Smooth muscle cell (in vitro differentiated cells): ENCODE measurements at regions not wholly inside any gene's neighbourhood (a gene's known extent, or its start where the extent isn't known, plus 50 kb on each side); places are given as distances from the start of the nearest gene placed in this dataset.

Experiments used
- DNase-seq: peaks from one replicate; lab custom pipeline; 2025; ENCODE audit not compliant: unreplicated experiment; lab: John Stamatoyannopoulos, UW
- H2AFZ ChIP-seq: fragments of 200-600 bp; sonication (generic); 2 replicates; pipeline ENCODE4 v1.6.0; 2016; ENCODE audit warnings: antibody characterized with exemption, low read depth, mild to moderate bottlenecking
- H3F3A ChIP-seq: fragments of 200-600 bp; sonication (generic); 2 replicates; pipeline ENCODE4 v1.6.0; 2017; ENCODE audit warnings: antibody characterized with exemption, low read depth
- H3K27ac ChIP-seq: fragments of 200-600 bp; sonication (generic); 2 replicates; pipeline ENCODE4 v1.5.1; 2016; ENCODE audit warnings: low read depth, mild to moderate bottlenecking
- H3K27me3 ChIP-seq: fragments of 200-600 bp; sonication (generic); 2 replicates; pipeline ENCODE4 v1.6.1; 2016; ENCODE audit warnings: low read depth, mild to moderate bottlenecking
- H3K36me3 ChIP-seq: fragments of 200-600 bp; sonication (generic); 2 replicates; pipeline ENCODE4 v1.5.1; 2016; ENCODE audit warnings: low read depth
- H3K4me1 ChIP-seq: fragments of 200-600 bp; sonication (generic); 2 replicates; pipeline ENCODE4 v1.5.1; 2016; ENCODE audit warnings: low read depth
- H3K4me2 ChIP-seq: fragments of 200-600 bp; sonication (generic); 2 replicates; pipeline ENCODE4 v1.6.0; 2016; ENCODE audit warnings: mild to moderate bottlenecking
- H3K4me3 ChIP-seq: fragments of 200-600 bp; sonication (generic); 2 replicates; pipeline ENCODE4 v1.5.1; 2016; ENCODE audit warnings: mild to moderate bottlenecking
- H3K79me2 ChIP-seq: fragments of 200-600 bp; sonication (generic); 2 replicates; pipeline ENCODE4 v1.6.0; 2016; ENCODE audit warnings: low read depth, mild to moderate bottlenecking
- H3K9ac ChIP-seq: fragments of 200-600 bp; sonication (generic); 2 replicates; pipeline ENCODE4 v1.6.0; 2016; ENCODE audit warnings: low read depth
- H3K9me3 ChIP-seq: fragments of 200-600 bp; sonication (generic); replicated peaks from 2 replicates; pipeline ENCODE4 v1.5.1; 2016; ENCODE audit warnings: low read depth
- H4K20me1 ChIP-seq: fragments of 200-600 bp; sonication (generic); 2 replicates; pipeline ENCODE4 v1.6.0; 2016; ENCODE audit warnings: low read depth
- CTCF ChIP-seq: fragments of 200-600 bp; sonication (generic); IDR thresholded peaks from 2 replicates; pipeline ENCODE4 v1.5.1; 2017; ENCODE audit warnings: borderline replicate concordance, mild to moderate bottlenecking, antibody characterized with exemption; ENCODE audit not compliant: insufficient read depth, poor library complexity, severe bottlenecking
- WGBS: methylation state at CpG from one replicate; pipeline ENCODE4 v1.1.7; 2016; ENCODE audit warnings: low lambda C conversion rate; 5-methylcytosine and 5-hydroxymethylcytosine counted together

GRCh38 chr20:40335901-40336351 lies 353.1 kb downstream of the MAFB start:
- H3K4me3 ChIP-seq, result no peak overlapping the region
- H4K20me1 ChIP-seq, result no peaks in the 10 kb centered on the region
- WGBS, result 56% methylated on average over 3 of the region's 3 CpGs
- no peak for DNase-seq
- H3K9ac ChIP-seq, result no peak overlapping the region
- H3K27ac ChIP-seq, result no peak overlapping the region
- no peak overlapping the region for H2AFZ ChIP-seq
- H3F3A ChIP-seq, result no peaks in the 10 kb centered on the region
- H3K9me3 ChIP-seq, result no peaks in the 10 kb centered on the region
- no peaks in the 10 kb centered on the region for H3K4me1 ChIP-seq
- TF ChIP-seq CTCF, result no peak
- H3K27me3 ChIP-seq, result no peaks in the 10 kb centered on the region
- H3K4me2 ChIP-seq, result no peak overlapping the region
- H3K36me3 ChIP-seq, result no peaks in the 10 kb centered on the region
- H3K79me2 ChIP-seq, result no peaks in the 10 kb centered on the region

GRCh38 chr20:40335437-40335836 lies 353.6 kb downstream of the MAFB start:
- H3K9ac ChIP-seq, result no peak overlapping the region
- TF ChIP-seq CTCF, result no peak
- no peaks in the 10 kb centered on the region for H3K36me3 ChIP-seq
- no peaks in the 10 kb centered on the region for H4K20me1 ChIP-seq
- no peaks in the 10 kb centered on the region for H3K27me3 ChIP-seq
- WGBS, result 88% methylated on average over 6 of the region's 6 CpGs
- no peak overlapping the region for H3K4me3 ChIP-seq
- H3K27ac ChIP-seq, result no peak overlapping the region
- no peak overlapping the region for H3K4me2 ChIP-seq
- no peaks in the 10 kb centered on the region for H3K9me3 ChIP-seq
- H3K4me1 ChIP-seq, result no peaks in the 10 kb centered on the region
- H3F3A ChIP-seq, result no peaks in the 10 kb centered on the region
- H3K79me2 ChIP-seq, result no peaks in the 10 kb centered on the region
- H2AFZ ChIP-seq, result no peak overlapping the region
- DNase-seq, result no peak

- no peaks in the 10 kb centered on the region for H3F3A ChIP-seq
- no peak overlapping the region for H3K27ac ChIP-seq
- no peak for TF ChIP-seq CTCF
- H3K79me2 ChIP-seq, result no peaks in the 10 kb centered on the region
- no peaks in the 10 kb centered on the region for H3K27me3 ChIP-seq
- H2AFZ ChIP-seq, result no peak overlapping the region
- H3K4me1 ChIP-seq, result no peaks in the 10 kb centered on the region
- WGBS, result 92% methylated on average over 2 of the region's 2 CpGs
- no peak overlapping the region for H3K4me3 ChIP-seq
- H3K36me3 ChIP-seq, result no peaks in the 10 kb centered on the region
- no peaks in the 10 kb centered on the region for H4K20me1 ChIP-seq
- no peak overlapping the region for H3K4me2 ChIP-seq
- no peak for DNase-seq
- H3K9ac ChIP-seq, result no peak overlapping the region
- no peaks in the 10 kb centered on the region for H3K9me3 ChIP-seq
These were observed 355.4 kb downstream of the MAFB start for GRCh38 chr20:40333591-40333990.

GRCh38 chr20:40331807-40332560 lies 357.1 kb downstream of the MAFB start:
- Histone ChIP-seq H3K79me2 (no peaks in the 10 kb centered on the region), H4K20me1 (no peaks in the 10 kb centered on the region)
- 81% methylated on average over 9 of the region's 9 CpGs for WGBS

More at GRCh38 chr20:40331807-40332560, 357.1 kb downstream of the MAFB start:
- H3F3A ChIP-seq, result no peaks in the 10 kb centered on the region
- H2AFZ ChIP-seq, result no peak overlapping the region
- H3K4me3 ChIP-seq, result no peak overlapping the region
- no peak overlapping the region for H3K9ac ChIP-seq
- no peak overlapping the region for H3K27ac ChIP-seq
- H3K27me3 ChIP-seq, result no peaks in the 10 kb centered on the region
- no peak overlapping the region for H3K4me2 ChIP-seq
- no peak for TF ChIP-seq CTCF
- no peaks in the 10 kb centered on the region for H3K36me3 ChIP-seq
- H3K9me3 ChIP-seq, result no peaks in the 10 kb centered on the region
- no peaks in the 10 kb centered on the region for H3K4me1 ChIP-seq
- no peak for DNase-seq
